HT-29 (cell line): ENCODE measurements at regions not wholly inside any gene's neighbourhood (a gene's known extent, or its start where the extent isn't known, plus 50 kb on each side); places are given as distances from the start of the nearest gene placed in this dataset.
"Not testable (repeated sequence)": the region's sequence is repeated elsewhere in the genome, so short reads cannot be mapped to it uniquely, and the experiment has no call there.

Source experiments
- DNase-seq: peaks from one replicate; pipeline ENCODE4 v3.0.0-alpha.2; 2015; ENCODE audit warnings: low spot score

DNA sequence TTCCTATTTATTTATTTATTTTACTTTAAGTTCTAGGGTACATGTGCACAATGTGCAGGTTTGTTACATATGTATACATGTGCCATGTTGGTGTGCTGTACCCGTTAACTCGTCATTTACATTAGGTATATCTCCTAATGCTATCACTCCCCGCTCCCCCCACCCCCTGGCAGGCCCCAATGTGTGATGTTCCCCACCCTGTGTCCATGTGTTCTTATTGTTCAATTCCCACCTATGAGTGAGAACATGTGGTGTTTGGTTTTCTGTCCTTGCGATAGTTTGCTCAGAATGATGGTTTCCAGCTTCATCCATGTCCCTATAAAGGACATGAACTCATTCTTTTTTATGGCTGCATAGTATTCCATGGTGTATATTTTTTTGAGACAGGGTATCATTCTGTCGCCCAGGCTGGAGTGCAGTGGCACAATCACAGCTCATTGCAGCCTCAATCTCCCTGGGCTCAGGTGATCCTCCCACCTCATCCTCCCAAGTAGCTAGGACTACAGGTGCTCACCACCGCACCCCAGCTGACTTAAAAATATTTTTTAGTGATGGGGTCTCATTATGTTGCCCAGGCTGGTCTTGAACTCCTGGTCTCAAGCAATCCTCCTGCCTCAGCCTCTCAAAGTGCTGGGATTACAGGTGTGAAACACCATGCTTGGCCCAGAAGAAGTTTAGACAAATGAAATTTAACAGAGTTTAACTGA is 140.6 kb downstream of the NPIPB5 start:
- DNase-seq, result not testable (repeated sequence)

DNA sequence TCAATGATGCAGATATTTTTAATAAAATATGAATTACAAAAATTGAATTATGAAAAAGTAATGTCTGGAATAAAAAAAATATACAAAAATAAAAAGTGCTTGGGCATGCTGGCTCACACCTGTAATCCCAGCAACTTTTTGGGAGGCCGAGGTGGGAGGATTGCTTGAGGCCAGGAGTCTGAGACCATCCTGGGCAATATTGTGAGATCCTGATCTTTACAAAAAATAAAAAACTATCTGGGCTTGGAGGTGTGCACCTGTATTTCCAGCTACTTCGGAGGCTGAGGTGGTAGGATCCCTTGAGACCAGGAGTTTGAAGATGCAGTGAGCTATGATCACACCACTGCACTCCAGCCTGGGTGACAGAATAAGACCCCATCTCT is 141.8 kb downstream of the NPIPB5 start:
- DNase-seq, result no peak

DNA sequence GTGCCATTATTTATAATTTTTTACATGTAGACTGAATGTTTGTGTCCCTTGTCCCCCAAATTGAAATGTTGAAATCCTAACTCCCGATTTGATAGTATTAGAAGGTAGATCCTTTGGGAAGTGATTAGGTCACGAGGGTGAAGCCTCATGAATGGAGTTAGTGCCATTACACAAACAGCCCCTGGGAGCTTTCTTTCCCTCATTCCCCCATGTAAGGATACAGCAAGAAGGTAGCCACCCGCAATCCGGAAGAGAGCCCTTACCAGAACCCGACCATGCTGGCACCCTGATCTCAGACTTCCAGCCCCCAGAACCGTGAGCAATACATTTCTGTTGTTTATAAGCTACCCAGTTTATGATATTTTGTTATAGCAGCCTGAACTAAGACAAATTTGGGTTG is 143.2 kb downstream of the NPIPB5 start:
- DNase-seq, result no peak

DNA sequence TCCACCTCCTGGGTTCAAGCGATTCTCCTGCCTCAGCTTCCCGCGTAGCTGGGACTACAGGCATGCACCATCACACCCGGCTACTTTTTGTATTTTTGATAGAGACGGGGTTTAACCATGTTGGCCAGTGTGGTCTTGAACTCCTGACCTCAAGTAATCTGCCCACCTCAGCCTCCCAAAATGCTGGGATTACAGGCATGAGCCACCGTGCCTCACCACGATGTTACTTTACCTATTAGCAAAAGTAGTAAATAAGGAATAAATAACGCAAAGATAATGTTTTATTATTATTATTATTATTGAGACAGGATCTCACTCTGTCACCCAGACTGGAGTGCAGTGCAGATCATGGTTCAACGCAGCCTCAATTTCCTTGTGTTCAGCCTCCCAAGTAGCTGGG is 145.9 kb downstream of the NPIPB5 start:
- DNase-seq, result not testable (repeated sequence)

DNA sequence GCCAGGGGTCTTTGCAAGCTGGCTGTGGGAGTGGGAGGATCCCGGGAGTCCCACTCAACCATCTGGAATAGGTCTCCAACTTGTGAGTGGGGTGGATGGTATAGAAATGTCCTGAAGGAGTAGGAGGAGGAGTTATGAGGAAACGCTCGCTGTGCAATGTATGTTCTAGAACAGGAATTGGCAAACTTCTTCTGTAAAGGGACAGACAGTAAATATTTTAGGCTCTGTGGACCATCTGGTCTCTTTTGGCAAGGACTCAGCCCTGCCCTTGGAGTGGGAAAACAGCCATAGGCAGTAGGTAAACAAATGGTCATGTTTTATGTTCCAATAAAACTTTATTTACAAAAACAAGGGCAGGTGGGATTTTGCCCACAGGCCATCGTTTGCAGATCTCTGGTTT is 149.2 kb downstream of the NPIPB5 start:
- no peak for DNase-seq

DNA sequence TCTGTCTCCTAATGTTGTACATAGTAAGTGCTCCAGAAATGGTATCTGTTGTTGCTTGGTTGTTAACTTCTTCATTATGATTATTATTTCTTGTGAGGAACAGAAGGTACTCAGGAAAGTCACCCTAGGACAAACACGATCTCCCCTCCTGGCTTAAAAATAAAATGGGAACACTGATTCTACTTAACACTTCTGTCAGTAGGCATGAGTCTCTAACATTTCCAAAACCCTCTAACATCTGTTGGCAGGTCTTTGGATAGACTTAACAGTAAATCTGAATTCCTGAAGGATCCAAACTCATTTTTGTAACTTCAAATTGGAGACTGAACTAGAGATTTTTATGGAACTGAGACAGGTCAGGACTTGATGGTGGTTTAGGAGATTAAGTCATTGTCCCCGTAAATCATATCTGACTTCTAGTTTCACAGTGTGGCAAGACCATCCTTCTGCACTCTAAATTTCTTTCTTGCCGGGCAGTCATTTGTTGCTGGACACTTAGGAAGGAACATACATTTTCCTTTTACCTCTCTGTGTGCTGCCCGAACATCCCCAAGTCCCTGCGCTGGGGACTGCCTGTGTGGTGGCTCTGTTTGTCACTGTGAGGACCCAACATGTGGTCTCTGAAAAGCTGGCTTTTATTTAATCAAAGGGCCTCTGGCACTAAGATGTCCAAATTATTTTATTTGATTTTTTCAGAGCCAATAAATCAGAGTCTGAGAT is 149.9 kb downstream of the NPIPB5 start:
- no peak for DNase-seq

DNA sequence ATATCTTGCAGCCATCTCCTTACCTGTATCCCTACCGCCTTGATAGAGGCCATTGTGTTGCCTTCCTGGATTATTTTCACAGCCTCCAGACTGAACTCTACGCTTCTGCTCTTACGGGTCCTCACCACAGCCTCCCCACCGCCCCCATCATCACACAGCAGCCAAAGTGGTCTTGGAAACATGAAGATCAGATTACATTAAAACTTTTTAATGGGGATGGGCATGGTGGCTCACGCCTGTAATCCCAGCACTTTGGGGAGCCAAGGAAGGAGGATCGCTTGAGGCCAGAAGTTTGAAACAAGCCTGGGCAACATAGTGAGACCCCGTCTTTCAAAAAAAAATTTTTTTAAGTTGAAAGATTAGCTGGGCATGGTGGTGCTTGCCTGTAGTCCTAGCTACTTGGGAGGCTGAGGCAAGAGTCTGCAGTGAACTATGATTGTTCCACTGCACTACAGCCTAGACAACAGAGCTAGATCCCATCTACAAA is 150.5 kb downstream of the NPIPB5 start:
- no peak for DNase-seq

DNA sequence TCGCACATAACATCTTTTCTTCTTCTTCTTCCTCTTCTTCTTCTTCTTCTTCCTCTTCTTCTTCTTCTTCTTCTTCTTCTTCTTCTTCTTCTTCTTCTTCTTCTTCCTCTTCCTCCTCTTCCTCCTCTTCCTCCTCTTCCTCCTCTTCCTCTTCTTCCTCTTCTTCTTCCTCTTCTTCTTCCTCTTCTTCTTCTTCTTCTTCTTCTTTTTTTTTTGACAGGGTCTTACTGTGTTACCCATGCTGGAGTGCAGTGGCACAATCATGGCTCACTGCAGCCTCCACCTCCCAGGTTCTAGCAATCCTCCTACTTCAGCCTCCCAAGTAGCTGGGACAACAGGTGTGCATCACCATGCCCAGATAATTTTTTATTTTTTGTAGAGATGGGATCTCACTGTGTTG is 151.0 kb upstream of the HS3ST2 start:
- DNase-seq, result not testable (repeated sequence)

DNA sequence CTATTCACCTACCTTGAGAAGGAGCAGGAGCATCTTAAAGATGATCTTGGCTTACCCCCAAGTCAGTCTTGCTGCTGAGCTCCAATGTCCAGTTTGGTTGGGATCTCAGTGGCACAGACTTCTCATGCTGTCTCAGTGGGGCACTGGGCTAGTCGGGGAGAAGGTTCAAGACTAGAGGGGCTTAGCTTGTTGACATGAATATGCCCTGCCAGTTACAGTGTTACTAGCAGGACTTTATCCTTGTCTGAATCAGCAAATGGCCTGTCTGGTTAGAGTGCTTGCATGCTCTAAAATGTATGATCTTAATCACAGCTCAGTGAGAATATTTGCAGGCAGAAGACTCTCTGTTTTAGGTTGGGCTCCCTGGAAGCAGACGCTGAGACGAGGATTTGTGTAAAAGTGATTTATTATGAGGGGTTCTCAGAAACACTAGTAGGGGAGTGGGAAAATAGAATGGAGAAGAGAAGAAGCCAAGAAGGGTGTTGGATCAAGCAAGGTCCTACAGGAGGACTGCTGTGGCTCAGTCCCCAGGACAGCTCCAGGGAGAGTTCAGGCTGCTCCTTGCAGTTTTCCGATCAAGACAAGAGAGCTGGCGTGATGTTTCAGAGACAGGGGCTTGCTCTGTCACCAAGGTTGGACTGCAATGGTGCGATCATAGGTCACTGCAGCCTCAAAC is 150.4 kb upstream of the HS3ST2 start:
- no peak for DNase-seq

DNA sequence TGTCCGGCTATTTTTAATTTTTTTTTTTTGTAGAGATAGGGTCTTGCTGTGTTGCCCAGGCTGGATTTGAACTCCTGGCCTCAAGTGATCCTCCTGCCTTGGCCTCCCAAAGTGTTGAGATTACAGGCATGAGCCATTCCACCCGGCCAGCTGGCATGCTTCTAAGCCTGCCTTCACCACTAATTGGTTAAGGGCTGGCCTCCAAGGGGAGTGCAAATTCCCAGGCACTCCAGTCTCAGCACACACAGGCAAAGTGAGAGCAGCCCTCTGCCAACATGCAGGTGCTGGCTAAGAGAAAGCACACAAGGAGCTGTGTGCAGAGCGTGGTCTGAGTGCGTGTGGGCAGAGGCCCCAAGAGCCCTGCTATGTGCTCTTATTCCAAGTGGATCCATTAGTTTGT is 149.8 kb upstream of the HS3ST2 start:
- no peak for DNase-seq

DNA sequence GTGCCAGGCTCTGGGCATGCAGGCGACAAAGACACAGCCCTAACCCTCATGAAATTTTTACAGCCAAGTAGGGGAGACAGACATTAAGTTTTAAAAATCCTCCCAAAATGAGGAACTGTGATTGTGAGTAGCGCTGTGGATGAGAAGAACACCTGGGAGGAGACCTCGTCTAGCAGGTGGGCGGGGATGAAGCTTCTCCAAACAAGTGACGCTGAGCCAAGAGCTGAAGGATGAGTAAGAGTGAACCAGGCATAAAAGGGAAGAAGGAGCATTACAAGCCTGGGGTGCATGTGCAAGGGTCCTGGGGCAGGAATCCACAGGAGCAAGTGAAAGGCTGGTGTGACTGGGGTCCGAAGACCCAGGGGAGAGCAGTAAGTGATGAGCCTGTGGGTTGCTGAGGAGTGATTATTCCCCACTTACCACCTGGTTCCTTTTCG is 149.4 kb upstream of the HS3ST2 start:
- no peak for DNase-seq

DNA sequence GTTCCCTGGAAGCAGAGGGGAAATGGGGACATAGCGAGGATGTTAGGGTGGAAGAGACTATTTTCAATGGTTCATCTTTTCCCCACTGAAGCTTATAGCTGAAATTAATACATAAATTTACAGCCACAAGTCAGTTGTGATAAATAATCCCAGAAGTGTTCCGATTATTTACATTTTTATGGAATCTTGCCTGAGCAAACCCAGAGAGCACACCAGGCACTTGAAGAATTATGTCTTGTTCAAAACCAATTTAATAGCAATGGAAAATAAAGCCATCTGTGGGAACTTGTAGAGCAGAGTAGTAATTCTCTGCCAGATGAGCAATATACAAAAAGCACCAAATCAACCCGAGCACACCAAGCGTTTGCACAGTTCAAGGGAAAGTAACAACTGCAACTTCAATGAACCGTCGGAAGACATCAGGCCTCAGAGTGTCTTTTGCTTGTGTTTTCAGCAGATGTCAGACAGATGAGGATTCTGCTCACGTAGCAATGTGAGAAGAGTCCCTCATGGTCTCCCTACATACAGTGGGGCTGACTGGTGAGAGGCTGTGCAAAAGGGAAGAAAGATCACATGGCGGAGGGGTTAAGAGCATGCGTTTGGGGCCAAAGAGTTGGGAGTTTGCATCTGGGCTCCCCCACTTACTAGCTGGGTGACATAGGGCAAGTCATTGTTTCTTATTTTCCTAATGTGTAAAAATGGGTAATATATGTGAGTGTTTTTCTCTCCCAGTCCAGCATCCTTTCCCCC is 148.7 kb upstream of the HS3ST2 start:
- no peak for DNase-seq

DNA sequence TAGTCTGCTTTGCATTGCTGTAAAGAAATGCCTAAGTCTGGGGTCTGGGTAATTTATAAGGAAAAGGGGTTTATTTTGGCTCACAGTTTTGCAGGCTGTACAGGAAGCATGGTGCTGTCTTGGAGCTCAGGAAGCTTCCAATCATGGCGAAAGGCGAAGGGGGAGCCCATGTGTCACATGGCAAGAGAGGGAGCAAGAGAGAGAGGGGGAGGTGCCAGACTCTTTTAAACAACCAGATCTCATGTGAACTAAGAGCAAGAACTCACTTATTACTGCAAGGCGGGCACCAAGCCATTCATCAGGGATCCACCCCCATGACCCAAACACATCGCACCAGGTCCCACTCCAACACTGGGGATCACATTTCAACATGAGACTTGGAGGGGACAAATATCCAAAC is 148.2 kb upstream of the HS3ST2 start:
- DNase-seq, result no peak

DNA sequence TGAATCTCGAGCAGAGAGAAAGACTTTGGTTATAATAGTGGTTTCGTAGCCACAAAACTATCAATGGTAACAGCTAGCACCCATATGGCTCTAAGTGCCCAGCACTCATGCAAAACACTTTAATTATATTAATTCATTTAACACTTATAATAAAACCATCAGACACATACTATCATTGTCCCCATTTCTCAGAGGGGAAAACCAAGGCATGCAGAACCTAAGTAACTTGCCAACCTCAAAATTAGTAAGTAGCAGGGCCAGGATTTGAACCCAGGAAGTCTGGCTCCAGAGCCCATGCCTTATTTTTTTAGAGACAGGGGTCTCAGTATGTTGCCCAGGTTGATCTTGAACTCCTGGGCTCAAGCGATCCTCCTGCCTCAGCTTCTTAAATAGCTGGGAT is 145.6 kb upstream of the HS3ST2 start:
- no peak for DNase-seq

DNA sequence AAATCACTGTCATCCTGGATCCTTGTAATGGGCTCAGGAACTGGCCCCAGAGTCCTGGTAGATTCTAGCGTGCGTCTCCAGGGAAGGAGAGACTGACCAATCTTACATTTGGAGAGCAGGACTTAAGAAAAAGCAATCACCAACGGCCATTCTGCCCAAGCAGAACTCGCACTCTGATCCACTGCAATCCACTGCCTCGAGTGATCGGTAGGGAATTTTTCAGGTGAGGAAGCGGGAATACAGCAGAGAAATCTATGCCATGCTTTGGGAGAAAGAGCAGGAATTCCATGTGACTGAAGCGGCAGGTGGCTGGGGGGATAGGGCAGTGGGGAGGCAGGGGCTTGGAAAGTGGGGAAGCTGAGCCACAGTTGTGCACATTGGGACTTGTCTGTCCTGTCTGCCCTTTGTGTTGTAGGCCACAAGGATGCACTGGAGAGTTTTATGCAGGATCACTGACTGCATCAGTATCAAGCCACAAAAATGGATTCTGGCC is 143.9 kb upstream of the HS3ST2 start:
- DNase-seq, result no peak

DNA sequence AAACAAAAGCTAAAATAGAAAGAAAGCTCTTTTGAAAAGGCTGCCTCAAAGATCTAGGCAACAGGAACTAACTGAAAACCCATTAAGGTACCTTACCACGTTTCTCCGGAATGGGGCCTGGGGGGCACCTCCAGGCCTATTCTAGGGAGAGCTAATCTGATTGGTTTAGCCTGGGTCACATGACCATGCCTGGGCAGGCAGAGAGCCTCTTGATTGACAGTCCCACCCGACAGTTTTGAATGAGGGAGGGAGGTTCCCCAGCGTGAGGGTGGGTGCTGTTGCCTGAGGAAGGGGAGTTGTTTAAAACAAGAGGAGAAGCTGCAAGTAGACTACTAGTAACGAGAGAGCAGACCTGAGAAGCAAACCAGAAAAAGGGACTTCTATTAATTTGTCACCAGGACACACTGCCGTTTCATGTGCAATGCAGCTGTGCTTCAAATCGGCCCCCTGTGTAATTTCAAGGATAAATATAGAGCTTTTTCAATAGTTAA is 143.4 kb upstream of the HS3ST2 start:
- peak; percentile 50 for DNase-seq

DNA sequence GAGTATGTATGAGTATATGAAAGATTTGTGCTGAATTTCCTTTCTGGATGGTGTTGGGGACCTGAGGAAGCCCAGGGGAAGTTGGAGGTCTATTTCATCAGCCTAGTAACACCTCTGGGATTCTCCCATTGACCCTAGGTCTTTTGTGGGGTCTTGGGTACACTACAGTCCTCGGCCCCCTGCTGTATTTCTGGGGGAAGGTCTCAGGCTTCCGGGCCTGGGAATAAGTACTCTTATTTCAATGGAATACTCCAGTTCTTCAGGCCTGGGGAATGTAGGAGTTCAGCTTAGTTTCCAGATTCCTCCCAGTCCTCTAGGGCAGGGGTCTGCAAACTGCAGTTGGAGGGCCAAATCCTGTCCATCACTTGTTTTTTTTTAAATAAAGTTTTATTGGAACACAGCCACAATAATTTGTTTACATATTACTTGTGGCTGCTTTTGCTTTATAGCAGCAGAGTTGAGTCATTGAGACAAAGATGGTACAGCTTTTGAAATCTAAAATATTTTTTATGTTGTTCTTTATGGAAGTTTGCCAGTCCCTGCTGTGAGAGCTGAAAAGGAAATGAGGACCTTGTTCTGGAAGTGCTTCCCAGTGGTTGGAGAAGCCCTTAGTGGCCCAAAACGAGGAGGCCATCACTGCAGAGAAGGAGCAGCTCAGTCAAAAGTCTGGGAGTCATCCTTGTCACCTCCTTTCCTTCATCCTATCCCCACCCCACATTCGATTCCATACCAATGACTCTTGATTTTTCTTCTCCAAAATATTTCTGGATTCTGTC is 142.5 kb upstream of the HS3ST2 start:
- DNase-seq, result no peak

DNA sequence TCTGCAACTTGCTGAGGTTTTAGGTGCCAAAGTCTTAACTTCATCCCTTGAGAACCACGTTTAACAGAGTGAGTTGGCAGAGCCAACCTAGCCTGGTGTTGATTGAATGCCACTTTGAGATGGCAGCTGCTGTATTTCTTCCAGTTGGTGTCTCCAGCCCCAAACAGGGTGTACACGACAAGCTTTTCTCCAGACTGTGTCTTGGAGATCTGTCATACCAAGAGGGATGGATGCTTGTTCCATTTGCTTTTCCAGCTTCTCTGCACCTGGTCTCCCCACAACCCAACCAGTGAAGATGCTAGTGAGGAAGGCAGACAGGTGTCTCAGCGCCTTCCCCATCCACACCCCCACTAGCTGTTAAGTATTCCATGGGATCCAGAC is 141.1 kb upstream of the HS3ST2 start:
- no peak for DNase-seq

DNA sequence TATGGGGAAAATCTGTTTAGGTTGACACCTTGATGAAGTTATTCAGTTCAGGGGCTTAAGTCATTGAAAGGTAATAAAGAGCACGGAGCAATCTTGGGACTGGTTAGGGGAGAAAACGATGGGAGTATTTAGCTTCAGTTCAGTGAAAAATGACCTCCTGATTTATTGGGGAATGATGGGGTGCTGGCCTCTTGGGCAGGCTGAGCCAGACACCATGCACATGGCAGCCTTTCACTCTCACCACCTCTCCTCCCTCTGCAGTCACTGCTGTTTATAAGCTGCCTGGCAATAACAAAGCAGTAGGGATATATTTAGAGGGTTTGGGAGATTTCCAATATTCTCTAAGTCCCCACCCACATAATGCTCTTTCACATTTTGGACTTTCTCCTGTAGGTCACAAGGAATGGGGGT is 140.5 kb upstream of the HS3ST2 start:
- no peak for DNase-seq

DNA sequence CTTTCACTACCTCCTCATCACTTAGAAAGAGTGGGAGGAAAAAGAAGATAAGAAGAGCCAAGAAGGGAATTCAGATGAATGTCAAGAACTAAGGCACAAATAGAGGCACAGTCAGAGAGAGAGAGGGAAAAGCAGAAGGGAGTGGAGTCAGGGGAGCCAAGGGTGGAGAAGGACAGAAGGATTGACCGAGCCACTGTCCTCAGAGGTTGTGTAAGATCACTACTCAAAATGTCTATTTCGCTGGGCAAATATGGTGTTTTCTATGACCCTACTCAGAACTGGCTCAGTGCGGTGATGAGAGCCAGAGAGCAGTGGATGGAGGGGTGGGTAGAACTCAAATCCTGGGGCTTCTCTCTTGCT is 139.2 kb upstream of the HS3ST2 start:
- no peak for DNase-seq
